NCI-H1105 (cell line): ENCODE measurements at regions not wholly inside any gene's neighbourhood (a gene's known extent, or its start where the extent isn't known, plus 50 kb on each side); places are given as distances from the start of the nearest gene placed in this dataset.

Source experiments
- DNase-seq: peaks from one replicate; lab custom pipeline; 2025; lab: John Stamatoyannopoulos, UW

DNA sequence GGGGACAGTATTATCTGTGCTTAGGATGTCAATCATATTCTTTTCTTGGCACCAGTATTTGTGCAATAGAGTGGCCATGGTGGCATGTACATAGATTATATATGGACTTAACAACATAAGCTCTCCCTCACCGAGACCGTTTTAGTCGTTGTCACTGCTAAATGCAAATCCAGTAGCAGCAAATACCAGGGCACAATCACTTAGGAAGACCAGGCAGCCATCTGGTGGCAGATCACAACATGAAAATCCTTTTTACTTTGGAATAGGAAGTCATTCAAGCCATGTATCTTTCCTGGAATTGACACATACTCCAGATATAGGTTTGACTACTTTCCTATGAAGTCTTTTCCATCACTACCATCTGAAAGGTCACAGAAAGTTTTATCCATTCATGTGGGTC, 53.2 kb upstream of the C1orf87 start:
- no peak for DNase-seq
